Activated CD4-positive, alpha-beta T cell treated with anti-CD3 and anti-CD28 coated beads for 48 hours (primary cell): ENCODE measurements at regions not wholly inside any gene's neighbourhood (a gene's known extent, or its start where the extent isn't known, plus 50 kb on each side); places are given as distances from the start of the nearest gene placed in this dataset.

Experiments
- DNase-seq: peaks from one replicate; pipeline ENCODE4 v3.0.0-alpha.2; 2020

DNA sequence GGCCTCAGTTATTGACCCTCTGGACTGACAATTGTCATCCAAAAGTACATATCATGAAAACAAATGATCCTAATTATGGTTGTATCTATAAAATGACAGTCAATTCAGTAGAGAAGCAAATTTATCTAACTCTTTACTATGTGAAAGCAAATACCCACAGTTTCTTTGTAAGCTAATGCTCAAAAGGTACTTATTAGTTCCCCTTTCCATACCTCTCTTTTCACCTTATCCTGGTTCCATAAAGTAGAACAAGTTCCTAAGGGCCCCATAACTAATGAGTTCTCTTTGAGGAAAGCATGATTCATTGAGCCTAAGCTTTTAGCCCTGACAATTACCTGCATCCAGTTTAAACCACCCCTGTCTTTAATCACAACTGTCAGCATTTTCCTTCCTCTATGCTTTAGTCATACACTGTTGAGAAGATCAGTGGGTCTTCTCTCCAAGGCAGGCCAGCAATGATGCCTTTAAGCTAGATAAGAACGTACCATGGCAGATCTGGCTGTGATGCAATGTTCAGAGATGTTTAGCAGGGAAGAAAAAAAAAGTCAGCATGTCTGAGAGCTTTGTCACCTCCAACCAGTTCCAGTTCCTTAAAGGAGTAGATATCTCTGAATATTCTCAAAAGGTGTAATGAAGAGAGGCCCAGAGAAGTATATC is 179.7 kb upstream of the RASGEF1B start:
- peak; percentile 24 for DNase-seq

- DNase-seq, result no peak
Observed at GRCh38 chr4:81650606-81651242, 179.0 kb upstream of the RASGEF1B start.

GRCh38 chr4:81648576-81649275 is 177.0 kb upstream of the RASGEF1B start:
- peak; percentile 40 for DNase-seq

DNA sequence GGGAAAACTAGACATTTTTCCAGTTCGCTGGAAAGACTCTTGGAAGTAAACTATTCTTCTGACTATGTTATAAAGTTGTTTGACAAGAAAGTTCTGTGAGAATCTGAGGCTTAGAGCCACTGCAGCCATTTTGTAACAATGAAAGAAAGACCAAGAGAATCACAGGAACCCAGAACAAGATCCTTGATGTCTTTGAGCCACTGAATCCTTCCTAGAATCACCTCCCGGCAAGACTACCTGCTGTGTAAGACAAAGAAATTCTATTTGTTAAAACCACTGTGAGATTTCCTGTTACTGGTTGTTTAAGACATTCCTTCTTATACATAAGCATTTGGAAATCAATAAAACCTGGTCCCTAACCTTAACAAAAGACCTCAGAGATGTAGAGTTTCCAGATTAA is 175.7 kb upstream of the RASGEF1B start:
- no peak for DNase-seq

- DNase-seq, result no peak
Observed at GRCh38 chr4:81642543-81642942, 170.8 kb upstream of the RASGEF1B start.

DNA sequence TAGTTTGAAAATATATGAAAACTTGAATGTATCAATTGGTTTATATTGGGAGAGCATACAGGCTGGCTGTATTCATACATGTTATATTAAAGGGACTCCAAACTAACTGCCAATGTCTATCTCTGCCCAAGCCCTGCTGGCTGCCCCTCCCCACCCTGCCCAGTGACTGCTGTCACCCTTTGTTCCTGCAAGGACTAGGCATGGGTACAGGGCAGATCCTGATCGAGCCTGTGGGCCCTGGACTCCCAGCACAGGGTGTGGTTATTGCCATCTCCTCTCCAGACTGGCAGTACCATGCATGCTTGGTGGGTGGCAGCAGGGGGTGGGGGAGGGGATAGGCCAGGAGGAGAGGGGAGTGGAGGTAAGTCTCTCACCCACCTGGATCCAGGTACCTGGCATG is 167.5 kb upstream of the RASGEF1B start:
- no peak for DNase-seq

- DNase-seq, result no peak
Observed at GRCh38 chr4:81638698-81639097, 167.0 kb upstream of the RASGEF1B start.

DNA sequence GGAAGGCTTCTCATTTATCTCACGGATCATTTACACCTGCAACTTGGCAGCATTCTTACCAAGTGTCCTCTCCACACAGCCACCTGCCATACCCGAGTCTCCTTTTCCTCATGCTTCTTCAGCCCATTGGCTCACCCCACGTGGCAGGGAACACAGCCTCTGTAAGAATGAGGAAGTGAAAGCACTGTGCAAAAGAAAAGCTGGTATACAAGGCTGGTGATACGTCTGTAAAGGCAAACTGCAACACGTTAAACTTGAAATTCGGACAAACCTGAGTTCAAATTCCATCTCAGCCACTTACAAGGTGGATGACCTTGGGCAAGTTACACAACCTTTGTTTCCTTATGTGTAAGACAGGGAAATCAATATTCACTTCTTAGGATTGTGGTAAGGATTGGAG is 164.0 kb upstream of the RASGEF1B start:
- DNase-seq, result no peak

DNA sequence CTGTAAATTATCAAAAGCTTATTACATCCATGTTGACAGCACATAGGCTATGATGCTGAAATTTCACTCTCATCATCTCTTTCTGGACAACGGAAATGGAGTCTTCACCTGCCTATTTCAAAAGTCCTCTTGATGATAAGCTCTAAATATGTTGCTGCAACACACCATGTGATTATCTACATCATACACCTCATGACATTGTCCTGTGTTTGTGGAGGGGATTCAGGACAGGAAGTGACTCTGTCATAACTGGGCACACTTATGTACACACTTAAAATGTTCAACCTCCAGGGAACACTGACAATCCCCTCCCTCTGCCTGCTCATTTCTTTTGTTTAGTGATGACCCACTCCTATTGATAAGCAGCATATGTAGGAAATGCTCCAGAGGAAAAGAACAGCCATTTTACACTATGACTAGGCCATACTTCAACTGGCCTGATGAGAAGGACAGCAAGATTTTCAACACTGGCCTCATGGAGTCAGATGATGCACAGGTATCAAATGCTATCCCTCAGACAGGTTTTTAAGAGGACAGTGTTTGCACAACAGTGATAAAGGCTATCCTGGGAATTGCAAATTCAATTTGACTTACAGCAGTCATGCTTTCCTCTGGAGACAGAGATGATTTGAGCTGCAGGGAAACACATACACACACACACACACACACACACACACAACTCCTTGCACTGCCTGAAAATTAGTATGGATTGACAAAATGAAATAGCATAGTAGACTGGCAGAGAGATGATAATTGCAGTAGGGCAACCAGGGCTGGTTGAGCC is 163.3 kb upstream of the RASGEF1B start:
- DNase-seq, result no peak

DNA sequence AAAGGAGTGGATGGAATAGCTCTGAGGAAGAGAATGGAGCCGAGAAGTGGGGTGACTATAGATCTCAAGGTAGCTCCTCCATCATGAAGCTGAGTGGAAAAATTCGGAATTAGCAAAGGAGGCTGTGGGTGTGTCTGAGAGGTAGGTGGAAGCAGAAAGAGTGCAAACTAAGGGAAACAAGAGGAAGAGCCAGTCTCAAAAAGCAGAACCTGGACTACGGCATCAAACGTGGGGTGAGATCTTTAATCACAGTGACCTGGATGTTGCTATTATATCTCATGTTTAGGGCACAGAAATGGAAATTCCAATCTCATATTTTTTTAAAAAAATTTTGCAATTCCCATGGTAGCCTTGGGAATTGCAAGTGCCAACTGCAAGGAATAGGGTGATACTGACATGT is 162.5 kb upstream of the RASGEF1B start:
- DNase-seq, result no peak

DNA sequence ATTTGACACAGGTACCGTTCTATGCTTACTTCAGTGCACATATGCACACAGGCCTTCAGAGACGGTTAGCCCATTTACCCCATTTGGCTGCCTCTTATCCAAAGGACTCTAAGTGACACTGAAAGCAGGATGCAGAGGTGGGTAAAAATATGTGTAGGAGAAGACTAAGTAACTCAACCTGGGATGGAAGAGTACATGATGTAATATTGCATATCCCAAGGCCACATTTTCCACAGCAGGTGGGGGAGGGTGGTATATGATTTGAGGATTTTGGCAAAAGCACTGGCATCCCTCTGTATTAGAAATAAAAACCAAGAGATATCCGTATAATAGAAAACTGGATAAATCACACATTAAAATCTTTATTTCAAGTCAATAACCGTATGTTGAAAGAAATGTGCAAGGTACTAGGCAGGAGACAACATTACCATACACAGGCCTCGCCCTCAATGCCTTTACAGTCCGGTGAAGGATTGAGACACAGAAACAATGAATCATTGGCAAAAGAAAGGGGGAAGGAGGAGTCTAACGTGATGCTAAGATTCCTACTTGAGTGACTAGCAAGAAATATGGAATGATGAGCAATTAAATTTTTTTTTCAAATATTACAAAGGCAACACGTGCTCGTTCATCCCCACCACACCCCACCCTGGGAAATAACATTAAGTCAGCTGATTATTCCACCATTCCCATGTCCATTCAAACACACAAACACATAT is 161.0 kb upstream of the RASGEF1B start:
- no peak for DNase-seq

DNA sequence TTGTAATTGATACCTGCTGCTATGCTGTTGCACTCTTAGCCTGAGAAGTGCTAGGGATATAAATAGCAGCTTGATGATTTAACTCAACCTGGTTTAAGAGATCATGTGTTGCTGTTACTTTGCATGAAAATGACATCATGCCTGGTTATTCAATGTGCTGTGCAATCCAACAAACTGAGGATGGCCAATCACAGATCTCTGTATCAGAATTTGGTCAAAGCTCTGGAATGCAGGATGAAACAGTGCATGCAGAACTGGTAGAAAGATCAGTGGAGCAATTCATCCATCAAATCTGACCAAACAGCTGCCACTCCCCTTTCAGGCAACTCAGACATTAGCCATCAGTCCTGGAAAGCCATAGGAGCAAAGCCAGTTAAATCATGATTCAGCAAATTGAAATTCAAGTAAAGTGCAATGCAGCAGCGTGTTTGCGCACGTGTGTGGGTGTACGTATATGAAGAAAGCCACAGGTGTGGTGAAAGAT is 160.3 kb upstream of the RASGEF1B start:
- no peak for DNase-seq

DNA sequence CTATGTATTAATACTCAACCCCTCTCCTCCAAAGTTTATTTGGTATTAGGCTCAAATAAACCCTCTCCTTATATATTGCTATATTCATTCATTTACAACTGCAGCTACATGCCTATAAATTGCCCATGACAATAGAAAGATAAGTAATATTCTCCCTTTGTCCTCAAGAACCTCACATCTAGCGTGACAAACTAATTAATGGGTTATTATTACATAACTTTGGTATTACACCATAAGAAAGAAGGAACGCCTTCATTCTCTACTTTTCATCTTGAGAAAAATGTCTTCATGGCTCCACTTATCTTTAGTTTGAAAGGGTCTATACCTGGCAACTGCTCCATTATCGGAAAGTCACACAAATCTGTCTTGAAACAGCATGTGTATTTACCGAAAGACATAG is 157.7 kb upstream of the RASGEF1B start:
- DNase-seq, result no peak

DNA sequence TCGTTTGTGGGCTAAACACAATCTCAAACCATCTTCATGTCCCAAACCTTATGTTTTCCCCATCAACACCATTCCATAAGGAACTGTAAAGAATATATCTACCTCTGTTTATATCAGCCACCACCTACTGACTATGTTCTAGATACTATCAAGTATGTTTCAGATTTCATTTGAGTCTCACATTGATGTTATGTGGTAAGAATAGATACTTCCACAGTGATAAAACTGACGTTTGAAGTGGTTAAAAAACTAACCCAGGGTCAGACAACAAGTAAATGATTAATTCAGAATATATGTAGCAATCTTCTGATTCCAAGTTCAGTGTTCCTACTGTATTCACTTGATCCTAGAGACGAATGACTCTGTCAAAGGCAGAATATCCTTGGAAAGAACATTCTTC is 156.8 kb upstream of the RASGEF1B start:
- DNase-seq, result no peak

GRCh38 chr4:81627590-81627989 is 155.9 kb upstream of the RASGEF1B start:
- no peak for DNase-seq

DNA sequence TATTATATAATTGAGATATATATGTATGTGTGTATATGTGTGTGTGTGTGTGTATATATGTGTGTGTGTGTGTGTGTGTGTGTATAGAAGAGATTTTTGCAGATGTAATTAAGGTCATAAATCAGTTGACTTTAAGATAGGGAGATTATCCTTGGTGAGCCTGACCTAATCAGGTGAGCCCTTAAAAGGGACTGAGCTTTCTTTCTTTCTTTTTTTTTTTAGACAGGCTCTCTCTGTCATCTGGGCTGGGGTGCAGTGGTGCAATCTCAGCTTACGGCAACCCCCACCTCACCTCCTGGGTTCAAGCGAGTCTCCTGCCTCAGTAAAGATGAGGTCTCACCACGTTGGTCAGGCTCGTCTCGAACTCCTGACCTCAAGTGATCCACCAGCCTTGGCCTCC is 155.1 kb upstream of the RASGEF1B start:
- DNase-seq, result no peak

DNA sequence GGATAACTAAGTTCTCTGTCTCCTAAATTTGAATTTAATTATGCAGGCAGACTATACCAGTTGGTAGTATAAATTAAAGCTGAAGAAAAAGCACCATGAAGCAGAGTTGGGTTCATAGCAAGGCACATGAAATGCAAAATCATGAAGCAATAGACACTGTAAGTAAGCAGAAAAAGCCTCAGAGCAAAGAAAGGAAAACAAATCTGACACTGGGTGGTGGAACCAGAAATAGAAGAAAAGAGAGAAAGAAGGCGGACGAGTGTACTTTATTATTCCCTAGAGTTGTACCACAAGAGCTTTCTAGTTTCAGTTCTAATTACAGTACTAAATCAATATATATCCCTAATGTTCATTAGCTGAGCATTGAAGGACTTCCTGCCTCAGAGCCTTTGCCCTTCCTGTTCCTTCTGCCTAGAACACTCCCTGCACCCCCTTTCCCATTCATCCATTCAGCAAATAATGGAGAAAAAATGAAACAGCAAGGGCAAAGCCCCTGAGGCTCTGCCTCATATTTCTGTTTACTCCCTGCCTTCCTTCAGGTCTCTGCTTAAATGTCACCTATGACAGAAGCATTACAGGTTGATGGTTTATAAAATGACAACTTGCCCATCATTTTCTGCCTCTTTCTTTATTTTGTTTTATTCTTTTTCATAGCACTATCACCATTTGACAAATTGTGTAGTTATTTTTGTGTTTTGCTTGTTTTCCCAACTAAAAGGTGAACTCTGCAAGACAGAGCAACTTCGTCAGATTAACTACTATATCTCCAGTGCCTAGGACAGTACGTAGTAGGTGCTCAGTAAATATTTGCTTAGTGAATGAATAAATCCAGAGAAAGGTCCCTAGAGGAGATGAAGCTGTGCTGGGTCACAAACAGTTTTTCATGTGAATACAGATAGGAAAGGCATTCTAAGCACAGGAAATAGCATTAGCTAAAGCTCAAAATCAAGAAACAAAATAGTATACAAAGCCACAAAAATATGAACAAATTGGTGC is 154.0 kb upstream of the RASGEF1B start:
- DNase-seq, result no peak

DNA sequence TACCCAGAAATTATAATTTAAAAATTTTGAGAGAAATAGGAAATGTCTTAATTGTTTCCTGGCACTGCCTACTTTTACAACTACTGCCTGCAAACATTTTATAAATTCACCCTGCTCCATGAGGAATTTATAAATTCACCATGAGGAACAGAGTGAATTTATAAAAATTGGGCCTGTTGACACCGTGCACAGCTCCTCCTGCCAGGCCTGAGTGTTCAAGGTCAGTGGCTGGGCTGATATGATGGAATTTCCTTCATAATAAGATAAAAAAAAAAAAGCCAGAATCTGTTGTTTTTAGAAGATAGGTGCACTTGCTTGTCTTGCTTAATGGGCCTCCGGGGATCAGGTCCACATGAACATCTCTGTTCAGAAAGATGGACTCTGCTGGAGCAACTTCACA is 151.7 kb upstream of the RASGEF1B start:
- no peak for DNase-seq

- DNase-seq, result no peak
Observed at GRCh38 chr4:81622474-81623184, 150.9 kb upstream of the RASGEF1B start.

- no peak for DNase-seq
Observed at GRCh38 chr4:81622028-81622427, 150.3 kb upstream of the RASGEF1B start.

GRCh38 chr4:81621490-81621889 is 149.8 kb upstream of the RASGEF1B start:
- DNase-seq, result no peak
